GM19463 (cell line): ENCODE measurements at regions not wholly inside any gene's neighbourhood (a gene's known extent, or its start where the extent isn't known, plus 50 kb on each side); places are given as distances from the start of the nearest gene placed in this dataset.
"Not testable (repeated sequence)": the region's sequence is repeated elsewhere in the genome, so short reads cannot be mapped to it uniquely, and the experiment has no call there.

Experiments used
- ATAC-seq: cut with Tn5 transposase; IDR thresholded peaks from one replicate; pipeline ENCODE4 v1.9.1; 2021; ENCODE audit warnings: mild to moderate bottlenecking, moderate library complexity; ENCODE audit not compliant: unreplicated experiment

DNA sequence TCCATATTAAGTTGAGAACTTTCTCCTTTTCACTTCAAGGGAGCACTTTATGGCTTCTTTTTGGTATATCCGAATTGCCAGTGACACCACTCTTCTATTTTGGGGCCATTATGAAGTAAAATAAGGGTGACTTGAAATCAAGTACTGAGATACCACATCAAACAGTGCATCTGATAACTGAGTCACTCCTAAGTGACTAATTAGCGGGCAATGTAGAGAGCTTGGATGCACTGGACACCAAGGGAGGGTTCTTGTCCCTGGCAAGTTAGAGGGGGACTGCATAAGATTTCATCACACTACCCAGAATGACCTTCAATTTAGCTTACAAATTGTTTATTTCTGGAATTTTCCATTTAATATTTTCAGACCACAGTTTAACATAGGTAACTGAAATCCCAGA lies 813.9 kb upstream of the CDH10 start:
- no peak for ATAC-seq

DNA sequence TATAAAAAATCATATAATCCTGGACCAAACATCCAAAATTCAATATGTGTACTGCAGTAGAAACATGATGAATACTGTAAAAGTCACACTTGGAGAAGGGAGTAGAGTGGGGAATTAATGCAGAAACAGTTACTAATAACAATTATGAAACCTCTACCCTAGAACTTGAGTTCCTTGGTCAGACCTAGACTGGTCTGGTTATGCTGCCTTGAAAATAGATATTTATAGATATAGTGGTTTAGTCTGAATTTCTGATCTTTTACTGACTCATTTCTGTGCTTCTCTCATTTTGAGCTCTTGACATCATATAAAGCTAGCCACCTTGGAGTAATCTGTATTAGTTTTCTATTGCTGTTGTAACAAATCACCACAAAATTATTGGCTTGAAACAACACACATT lies 808.7 kb upstream of the CDH10 start:
- no peak for ATAC-seq

DNA sequence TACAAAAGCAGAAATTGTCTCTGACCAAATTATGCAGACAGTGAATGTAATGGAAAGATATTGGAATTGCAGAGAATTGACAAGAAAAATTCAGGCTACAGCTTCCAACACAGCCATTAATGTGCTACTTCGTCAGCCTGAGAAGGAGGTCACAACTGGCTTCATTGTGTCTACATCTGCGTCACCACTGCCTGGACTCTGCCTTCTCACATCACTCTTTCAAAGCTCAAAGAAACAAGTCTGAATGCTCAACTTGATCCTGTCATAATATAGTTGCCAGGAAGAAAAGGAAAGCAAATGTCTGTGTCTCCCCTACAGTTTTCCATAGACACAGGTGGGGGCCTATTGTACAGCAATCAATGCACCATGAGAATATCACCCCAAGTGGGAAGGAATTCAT lies 806.5 kb upstream of the CDH10 start:
- ATAC-seq, result no peak

DNA sequence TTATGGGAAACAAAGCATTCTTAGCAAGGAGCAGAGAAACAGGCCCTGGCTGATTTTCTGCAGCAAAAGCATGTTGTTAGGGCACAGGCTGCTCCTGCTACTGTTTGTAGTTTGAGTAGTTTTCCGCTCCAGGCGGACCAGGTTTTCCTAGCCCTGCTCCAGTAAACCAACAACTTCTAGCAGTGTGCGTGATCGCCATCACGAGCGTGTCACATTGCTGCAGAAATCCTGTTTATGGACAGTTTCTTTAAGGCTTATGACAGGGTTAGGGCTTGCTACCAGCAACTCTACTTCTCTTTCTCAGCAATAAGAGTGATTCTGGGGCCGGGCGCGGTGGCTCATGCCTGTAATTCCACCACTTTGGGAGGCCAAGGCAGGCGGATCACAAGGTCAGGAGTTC lies 803.9 kb upstream of the CDH10 start:
- no peak for ATAC-seq

DNA sequence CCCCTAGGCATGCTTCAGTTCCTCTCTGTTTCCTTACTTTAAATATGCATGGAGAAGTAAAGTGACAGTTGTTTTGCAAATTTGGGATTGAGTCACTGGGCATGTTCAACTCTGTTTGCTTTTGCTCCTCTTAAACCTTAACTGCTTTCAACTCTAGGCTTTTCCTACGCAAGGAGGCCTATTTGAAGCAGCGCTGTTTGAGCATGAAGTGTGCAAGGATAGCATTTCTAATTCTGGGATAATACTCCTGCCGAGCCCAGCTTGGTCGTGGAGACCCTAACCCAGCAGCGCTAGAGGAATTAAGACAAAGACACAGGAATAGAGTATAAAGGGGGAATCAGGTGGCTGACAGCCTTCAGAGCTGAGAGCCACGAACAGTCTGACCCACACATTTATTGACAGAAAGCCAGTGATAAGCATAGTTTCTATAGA lies 803.4 kb upstream of the CDH10 start:
- ATAC-seq, result no peak

GRCh38 chr5:25446061-25446420 lies 801.3 kb upstream of the CDH10 start:
- ATAC-seq, result not testable (repeated sequence)

DNA sequence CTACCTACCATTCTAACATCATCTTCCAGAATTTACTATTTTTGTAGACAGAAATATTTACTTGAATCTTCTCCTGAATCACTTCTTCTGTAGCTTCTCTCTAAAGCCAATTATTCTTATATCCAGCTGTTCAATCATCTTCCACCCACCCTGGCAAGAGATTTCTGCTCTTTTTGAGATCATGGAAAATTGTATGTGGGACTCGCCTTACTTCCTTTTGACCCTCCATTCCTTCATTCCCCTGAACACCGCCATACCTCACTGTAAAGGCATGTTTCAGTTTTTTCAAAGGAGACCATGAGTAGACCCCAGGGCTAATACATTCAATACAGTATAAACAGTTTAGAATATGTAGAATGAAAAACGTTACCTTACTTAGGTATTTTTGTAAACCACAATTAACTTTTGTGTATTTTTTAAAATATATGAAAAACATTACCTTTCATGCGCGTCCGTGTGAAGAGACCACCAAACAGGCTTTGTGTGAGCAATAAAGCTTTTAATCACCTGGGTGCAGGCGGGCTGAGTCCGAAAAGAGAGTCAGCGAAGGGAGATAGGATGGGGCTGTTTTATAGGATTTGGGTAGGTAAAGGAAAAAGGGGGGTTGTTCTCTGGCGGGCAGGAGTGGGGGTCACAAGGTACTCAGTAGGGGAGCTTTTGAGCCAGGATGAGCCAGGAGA lies 800.7 kb upstream of the CDH10 start:
- not testable (repeated sequence) for ATAC-seq

- ATAC-seq, result no peak
Observed at GRCh38 chr5:25444697-25445096, 799.9 kb upstream of the CDH10 start.

GRCh38 chr5:25441810-25442209 lies 797.0 kb upstream of the CDH10 start:
- ATAC-seq, result no peak

- no peak for ATAC-seq
Observed at GRCh38 chr5:25439025-25439424, 794.2 kb upstream of the CDH10 start.

DNA sequence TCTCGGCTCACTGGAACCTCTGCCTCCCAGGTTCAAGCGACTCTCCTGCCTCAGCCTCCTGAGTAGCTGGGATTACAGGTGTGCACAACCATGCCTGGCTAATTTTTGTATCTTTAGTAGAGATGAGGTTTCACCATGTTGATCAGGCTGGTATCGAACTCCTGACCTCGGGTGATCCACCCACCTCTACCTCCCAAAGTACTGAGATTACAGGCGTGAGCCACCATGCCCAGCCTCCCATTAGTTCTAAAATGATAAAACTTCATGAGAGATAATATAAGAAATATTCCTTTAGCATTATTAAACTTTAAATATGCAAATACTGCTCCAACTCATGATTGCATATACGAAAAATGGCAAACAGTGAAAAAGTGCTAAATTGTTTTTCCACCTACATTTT lies 793.6 kb upstream of the CDH10 start:
- ATAC-seq, result not testable (repeated sequence)

GRCh38 chr5:25436452-25436851 lies 791.7 kb upstream of the CDH10 start:
- no peak for ATAC-seq

DNA sequence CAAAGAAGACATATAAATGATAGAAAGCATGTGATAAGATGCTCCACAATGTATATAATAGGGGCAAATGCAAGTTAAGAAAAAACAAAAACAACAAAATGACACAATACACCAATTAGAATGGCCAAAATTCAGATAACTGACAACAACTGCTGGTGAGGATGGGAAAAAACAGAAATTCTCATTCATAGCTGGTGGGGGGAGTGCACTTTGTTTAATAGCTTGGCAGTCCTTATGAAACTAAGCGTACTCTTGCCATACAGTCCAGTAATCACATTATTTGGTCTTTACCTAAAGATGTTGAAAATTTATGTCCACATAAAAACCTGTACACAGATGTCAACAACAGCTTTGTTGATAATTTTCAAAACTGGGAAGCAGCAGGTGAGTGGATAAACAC lies 791.1 kb upstream of the CDH10 start:
- no peak for ATAC-seq

GRCh38 chr5:25427240-25427639 lies 782.5 kb upstream of the CDH10 start:
- no peak for ATAC-seq

DNA sequence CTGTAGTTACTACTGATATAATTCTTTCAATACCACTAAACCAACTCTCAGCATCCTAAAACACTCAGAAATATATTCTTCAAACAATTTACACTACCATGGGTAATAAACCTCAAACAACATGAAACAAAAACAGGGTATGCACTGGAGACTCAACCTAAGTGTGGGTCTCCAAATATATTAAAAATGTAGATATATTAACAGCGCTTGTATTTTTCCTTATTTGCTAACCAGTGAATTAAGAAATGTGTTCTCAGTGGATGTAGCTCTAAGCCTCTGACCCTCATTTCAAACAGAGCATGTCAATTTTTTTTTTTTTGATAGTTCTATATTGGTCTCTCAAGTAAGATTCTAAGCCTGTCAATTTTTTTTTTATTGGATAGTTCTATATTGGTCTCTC lies 778.5 kb upstream of the CDH10 start:
- no peak for ATAC-seq

GRCh38 chr5:25419684-25420083 lies 774.9 kb upstream of the CDH10 start:
- no peak for ATAC-seq

GRCh38 chr5:25418978-25419377 lies 774.2 kb upstream of the CDH10 start:
- ATAC-seq, result no peak

DNA sequence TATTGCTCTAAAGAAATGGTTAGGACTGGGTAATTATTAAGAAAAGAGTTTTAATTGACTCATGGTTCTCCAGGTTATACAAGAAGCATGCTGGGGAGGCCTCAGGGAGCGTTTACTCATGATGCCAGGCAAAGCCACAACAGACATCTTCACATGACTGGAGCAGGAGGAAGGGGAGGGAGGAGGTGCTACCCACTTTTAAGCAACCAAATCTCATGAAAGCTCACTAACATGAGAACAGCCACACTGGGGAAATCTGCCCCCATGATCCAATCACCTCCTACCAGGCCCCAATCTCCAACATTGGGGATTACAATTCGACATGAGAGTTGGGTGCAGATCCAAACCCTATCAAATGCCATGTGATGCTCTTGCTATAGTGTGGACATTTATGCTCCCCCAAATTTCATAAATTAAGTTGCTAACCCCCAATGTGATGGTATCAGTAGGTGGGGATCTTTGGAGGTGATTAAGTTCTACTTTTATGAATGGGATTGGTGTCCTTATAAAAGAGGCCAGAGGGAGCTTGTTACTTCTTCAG lies 773.6 kb upstream of the CDH10 start:
- ATAC-seq, result no peak

DNA sequence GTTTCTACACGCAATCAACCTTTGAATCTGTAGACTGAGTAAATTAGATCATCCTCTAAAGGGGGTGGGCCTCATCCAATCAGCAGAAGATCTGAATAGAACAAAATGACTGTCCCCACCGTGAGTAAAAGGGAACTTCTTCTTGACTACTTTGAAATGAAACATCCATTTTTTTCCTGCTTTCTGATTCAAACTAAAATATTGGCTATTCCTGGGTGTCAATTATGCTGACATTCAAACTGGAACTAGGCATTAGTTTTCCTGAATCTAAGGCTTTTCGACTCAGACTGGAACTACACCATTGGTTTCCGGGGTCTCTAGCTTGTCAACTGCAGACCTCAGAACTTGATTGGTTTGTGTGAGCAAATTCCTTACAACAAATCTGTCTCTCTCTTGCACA lies 772.2 kb upstream of the CDH10 start:
- ATAC-seq, result no peak

- ATAC-seq, result no peak
Observed at GRCh38 chr5:25415970-25416369, 771.2 kb upstream of the CDH10 start.

- no peak for ATAC-seq
Observed at GRCh38 chr5:25414742-25415141, 770.0 kb upstream of the CDH10 start.

DNA sequence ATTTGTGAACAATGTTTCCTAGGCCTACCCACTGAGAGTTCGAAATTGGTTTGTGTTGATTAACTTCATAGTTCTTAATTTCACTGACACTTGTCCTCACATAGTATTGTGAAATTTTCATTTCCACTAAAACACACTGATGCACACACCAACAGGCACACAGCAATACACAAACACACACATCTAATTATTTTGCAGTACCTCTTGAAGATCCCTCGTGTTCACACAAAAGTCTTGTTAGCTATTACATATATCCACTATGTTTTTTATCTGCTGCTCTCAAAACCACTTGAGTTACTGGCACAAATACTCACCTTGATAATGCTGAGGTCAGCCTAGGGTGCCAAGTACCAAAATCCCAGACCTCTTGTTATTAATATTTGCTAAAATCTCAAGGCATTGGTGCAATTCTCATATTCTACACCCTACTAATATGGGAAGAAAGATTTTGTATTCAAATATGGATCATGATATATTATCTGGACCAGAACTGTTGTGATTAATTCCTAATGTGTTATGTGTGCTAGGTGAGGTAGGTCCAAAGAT lies 767.4 kb upstream of the CDH10 start:
- no peak for ATAC-seq

- ATAC-seq, result not testable (repeated sequence)
Observed at GRCh38 chr5:25407365-25407764, 762.6 kb upstream of the CDH10 start.
